Esophagus squamous epithelium (tissue), 5 donors: ENCODE measurements at regions not wholly inside any gene's neighbourhood (a gene's known extent, or its start where the extent isn't known, plus 50 kb on each side); places are given as distances from the start of the nearest gene placed in this dataset.
"Not testable (repeated sequence)": the region's sequence is repeated elsewhere in the genome, so short reads cannot be mapped to it uniquely, and the experiment has no call there.

ENCODE experiments used
- DNase-seq: peaks from one replicate; lab custom pipeline; 2025; lab: John Stamatoyannopoulos, UW
- H3K27ac ChIP-seq, 4 donors: fragments of 200-600 bp; sonication (generic); one replicate each; pipeline ENCODE4 v1.5.1; 2016 to 2019; ENCODE audit warnings: mild to moderate bottlenecking in 1 of 4
- H3K27me3 ChIP-seq, 4 donors: fragments of 200-600 bp; sonication (generic); 1 replicate in 3 of 4; 2 replicates in 1 of 4; pipeline versions ENCODE4 v1.5.1 to v1.6.0; 2017 to 2021; ENCODE audit warnings: antibody characterized with exemption in 1 of 4
- H3K36me3 ChIP-seq, 3 donors: fragments of 200-600 bp; sonication (generic); one replicate each; pipeline ENCODE4 v1.5.1; 2016 to 2019
- H3K4me1 ChIP-seq, 3 donors: fragments of 200-600 bp; sonication (generic); one replicate each; pipeline ENCODE4 v1.5.1; 2017 to 2019
- H3K4me3 ChIP-seq, 4 donors: fragments of 200-600 bp; sonication (generic); 1 replicate in 3 of 4; 2 replicates in 1 of 4; pipeline ENCODE4 v1.5.1; 2016 to 2019; ENCODE audit warnings: mild to moderate bottlenecking in 2 of 4, moderate library complexity in 1 of 4
- H3K9me3 ChIP-seq, 3 donors: fragments of 200-600 bp; sonication (generic); one replicate each; pipeline ENCODE4 v1.5.1; 2016 to 2019
- CTCF ChIP-seq, 6 experiments: fragments of 450-650 bp in 4 of 6; fragments of 200-600 bp in 2 of 6; sonication (generic) in 2 of 6; IDR thresholded peaks; one replicate each; pipeline ENCODE4 v1.5.1; 2016 to 2019; ENCODE audit warnings: antibody characterized with exemption in 6 of 6, mild to moderate bottlenecking in 4 of 6, moderate library complexity in 4 of 6
- POLR2A ChIP-seq, 4 donors: fragments of 450-650 bp; IDR thresholded peaks; one replicate each; pipeline ENCODE4 v1.6.1; 2017; ENCODE audit warnings: antibody characterized with exemption in 4 of 4, mild to moderate bottlenecking in 4 of 4, moderate library complexity in 3 of 4
- WGBS, 2 donors: methylation state at CpG; one replicate each; pipeline ENCODE4 v1.1.5; 2018; 5-methylcytosine and 5-hydroxymethylcytosine counted together
- intact Hi-C: fragments of 100-400 bp; cut with DNase I; formaldehyde crosslinking; loops from one replicate; pipeline ENCODE4 v1.15.0; 2022
- donor health status: DM: yes; HTN: yes; CAD: no.

GRCh38 chr12:33628087-33628486 is 188.5 kb upstream of the SYT10 start:
- H3K36me3 ChIP-seq, result no peaks in the 10 kb centered on the region
- no peaks in the 10 kb centered on the region for H3K4me1 ChIP-seq
- DNase-seq, result no peak
- WGBS, 2 donors, result 82% methylated on average over 1 of the region's 1 CpG; no CpG with 5 or more reads in 1 of the 2 donors
- no peaks in the 10 kb centered on the region for H3K9me3 ChIP-seq
- H3K27me3 ChIP-seq, result no peaks in the 10 kb centered on the region
- intact Hi-C loops, result no loop called here
- H3K27ac ChIP-seq, result no peak overlapping the region
- no peak for TF ChIP-seq CTCF (IDR thresholded peaks at IDR 0.05)
- no peak for TF ChIP-seq POLR2A (IDR thresholded peaks at IDR 0.05)
- H3K4me3 ChIP-seq, result no peak overlapping the region

DNA sequence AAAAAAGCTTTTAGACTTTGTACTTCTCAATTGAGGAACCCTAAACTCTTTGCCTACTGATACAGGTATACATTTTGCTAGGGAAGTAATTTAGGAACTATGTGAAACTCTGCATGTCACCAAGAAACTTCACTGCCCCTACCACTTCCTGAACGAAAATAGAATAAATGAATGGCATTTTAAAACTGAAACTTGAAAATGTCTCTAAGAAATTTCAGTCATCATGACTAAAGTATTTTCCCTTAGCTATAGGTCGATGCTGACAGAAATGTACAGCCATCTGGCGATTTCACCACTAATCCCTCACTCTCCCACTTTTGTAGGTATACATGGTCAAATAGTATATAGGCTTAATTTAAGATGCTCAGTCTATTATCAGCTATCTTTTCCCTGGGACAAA is 194.9 kb upstream of the SYT10 start:
- no peaks in the 10 kb centered on the region for H3K9me3 ChIP-seq
- TF ChIP-seq CTCF (IDR thresholded peaks at IDR 0.05) (no peak), POLR2A (IDR thresholded peaks at IDR 0.05) (no peak)
- WGBS, 2 donors, result 49 to 54% methylated on average over 3 of the region's 3 CpGs
- intact Hi-C loops, result no loop called here
- no peak overlapping the region for H3K27ac ChIP-seq
- H3K4me1 ChIP-seq, result no peaks in the 10 kb centered on the region
- no peak for DNase-seq
- H3K4me3 ChIP-seq, result no peak overlapping the region
- no peaks in the 10 kb centered on the region for H3K36me3 ChIP-seq
- no peaks in the 10 kb centered on the region for H3K27me3 ChIP-seq

GRCh38 chr12:33636930-33637329 is 197.3 kb upstream of the SYT10 start:
- H3K36me3 ChIP-seq, H3K4me1 ChIP-seq, H3K9me3 ChIP-seq, DNase-seq, intact Hi-C loops, H3K27ac ChIP-seq, H3K4me3 ChIP-seq, H3K27me3 ChIP-seq: not testable (repeated sequence)
- WGBS, 2 donors, result 85 to 90% methylated on average over 6 of the region's 6 CpGs

- H3K36me3 ChIP-seq, result no peaks in the 10 kb centered on the region
These were observed 200.4 kb upstream of the SYT10 start for GRCh38 chr12:33639975-33640374.

GRCh38 chr12:33649992-33650391 is 210.4 kb upstream of the SYT10 start:
- Histone ChIP-seq H3K27me3 (no peaks in the 10 kb centered on the region), H3K9me3 (no peaks in the 10 kb centered on the region), H3K36me3 (no peaks in the 10 kb centered on the region), H3K4me1 (no peaks in the 10 kb centered on the region), H3K27ac (no peak overlapping the region), H3K4me3 (no peak overlapping the region)
- 76 to 79% methylated on average over 4 of the region's 4 CpGs for WGBS, 2 donors
- no peak for DNase-seq
- intact Hi-C loops, result no loop called here
- TF ChIP-seq POLR2A (IDR thresholded peaks at IDR 0.05), result no peak
- no peak for TF ChIP-seq CTCF (IDR thresholded peaks at IDR 0.05)

More at GRCh38 chr12:33639975-33640374, 200.4 kb upstream of the SYT10 start:
- WGBS, 2 donors, result 43 to 46% methylated on average over 2 of the region's 2 CpGs
- Histone ChIP-seq H3K4me3 (no peak overlapping the region), H3K27me3 (no peaks in the 10 kb centered on the region), H3K9me3 (no peaks in the 10 kb centered on the region), H3K27ac (no peak overlapping the region), H3K4me1 (no peaks in the 10 kb centered on the region)
- no peak for DNase-seq
- TF ChIP-seq POLR2A (IDR thresholded peaks at IDR 0.05), result no peak
- no peak for TF ChIP-seq CTCF (IDR thresholded peaks at IDR 0.05)
- intact Hi-C loops, result no loop called here

GRCh38 chr12:33650832-33651231 is 211.2 kb upstream of the SYT10 start:
- Histone ChIP-seq H3K27me3 (no peaks in the 10 kb centered on the region), H3K4me1 (no peaks in the 10 kb centered on the region), H3K4me3 (no peak overlapping the region), H3K36me3 (no peaks in the 10 kb centered on the region), H3K27ac (no peak overlapping the region), H3K9me3 (no peaks in the 10 kb centered on the region)
- TF ChIP-seq CTCF (IDR thresholded peaks at IDR 0.05) (no peak), POLR2A (IDR thresholded peaks at IDR 0.05) (no peak)
- intact Hi-C loops, result no loop called here
- DNase-seq, result no peak
